K562 (cell line): ENCODE measurements at regions not wholly inside any gene's neighbourhood (a gene's known extent, or its start where the extent isn't known, plus 50 kb on each side); places are given as distances from the start of the nearest gene placed in this dataset.

Source experiments
- ATF4 ChIP-seq: fragments of 450-650 bp; formaldehyde crosslinking; IDR thresholded peaks from 2 replicates; pipeline ENCODE4 v1.4.0; 2022; ENCODE audit warnings: mild to moderate bottlenecking, moderate library complexity
- BACH1 ChIP-seq: fragments of 200-800 bp; sonication (Bioruptor generic); IDR thresholded peaks from 2 replicates; pipeline ENCODE4 v1.6.1; 2016; ENCODE audit warnings: missing genetic modification characterization, missing compliant biosample characterization
- CREM ChIP-seq: IDR thresholded peaks from 2 replicates; pipeline ENCODE4 v1.6.1; 2014; ENCODE audit warnings: antibody characterized with exemption, low read depth
- CTBP1 ChIP-seq: fragments of 450-650 bp; IDR thresholded peaks from 2 replicates; pipeline ENCODE4 v1.6.1; 2016; ENCODE audit warnings: borderline replicate concordance
- DIDO1 ChIP-seq: fragments of 450-650 bp; IDR thresholded peaks from 2 replicates; pipeline ENCODE4 v1.6.1; 2016; ENCODE audit warnings: low read depth, missing biosample characterization, missing genetic modification characterization
- E4F1 ChIP-seq: fragments of 250-450 bp; sonication (Bioruptor Pico); IDR thresholded peaks from 2 replicates; pipeline ENCODE4 v1.5.0; 2021; ENCODE audit warnings: mild to moderate bottlenecking, borderline replicate concordance
- FOXP1 ChIP-seq: sonication (generic); formaldehyde crosslinking; IDR thresholded peaks from 2 replicates; pipeline ENCODE4 v1.8.0; 2022; ENCODE audit warnings: mild to moderate bottlenecking, missing genetic modification reagents
- ID3 ChIP-seq, 2 experiments: fragments of 250-450 bp in 1 of 2; fragments of 450-650 bp in 1 of 2; sonication (Bioruptor Pico) in 1 of 2; IDR thresholded peaks; 2 replicates each; pipeline versions ENCODE4 v1.6.1 to v1.8.0; 2016 to 2021; ENCODE audit warnings: mild to moderate bottlenecking in 2 of 2, moderate library complexity in 2 of 2, missing compliant biosample characterization in 1 of 2, missing genetic modification characterization in 1 of 2
- ILF3 ChIP-seq: fragments of 450-650 bp; IDR thresholded peaks from 2 replicates; pipeline ENCODE4 v1.6.1; 2018; ENCODE audit warnings: antibody characterized with exemption, mild to moderate bottlenecking, moderate library complexity, borderline replicate concordance
- KDM1A ChIP-seq, 2 experiments: fragments of 450-650 bp; IDR thresholded peaks; 2 replicates each; pipeline ENCODE4 v1.6.1; 2016; ENCODE audit warnings: mild to moderate bottlenecking in 2 of 2
- MCM3 ChIP-seq: fragments of 450-650 bp; IDR thresholded peaks from 2 replicates; pipeline ENCODE4 v1.6.1; 2016
- MYC ChIP-seq, 2 experiments: fragments of 250-450 bp in 1 of 2; sonication (Bioruptor Pico) in 1 of 2; IDR thresholded peaks; 2 replicates each; pipeline versions ENCODE4 v1.5.1 to v1.6.1; 2012 to 2021; ENCODE audit warnings: low read depth in 2 of 2, borderline replicate concordance in 1 of 2, improper control_type of control experiment in 1 of 2, low read length in 1 of 2, mild to moderate bottlenecking in 1 of 2, moderate library complexity in 1 of 2
- PML ChIP-seq: IDR thresholded peaks from 2 replicates; pipeline ENCODE4 v1.6.1; 2012; ENCODE audit warnings: low read length, inconsistent platforms
- POLR2B ChIP-seq: fragments of 450-650 bp; IDR thresholded peaks from 2 replicates; pipeline ENCODE4 v1.6.1; 2018; ENCODE audit warnings: low read depth; ENCODE audit not compliant: partially characterized antibody
- RBBP5 ChIP-seq: fragments of 200-600 bp; sonication (generic); IDR thresholded peaks from 2 replicates; pipeline ENCODE4 v1.6.1; 2012; ENCODE audit warnings: borderline replicate concordance, mild to moderate bottlenecking, low read length, control low read depth, inconsistent platforms; ENCODE audit not compliant: insufficient read depth, poor library complexity, severe bottlenecking
- SMAD4 ChIP-seq: fragments of 250-450 bp; sonication (Bioruptor Pico); conservative IDR thresholded peaks from 2 replicates; pipeline ENCODE4 v1.8.0; 2021; ENCODE audit warnings: inconsistent platforms, mild to moderate bottlenecking, moderate library complexity
- TARDBP ChIP-seq: fragments of 450-650 bp; IDR thresholded peaks from 2 replicates; pipeline ENCODE4 v1.6.1; 2016
- TEAD1 ChIP-seq, 2 experiments: fragments of 450-650 bp in 1 of 2; sonication (generic) in 1 of 2; formaldehyde crosslinking; IDR thresholded peaks; 2 replicates each; pipeline versions ENCODE4 v1.4.0 to v1.8.0; 2020 to 2022; ENCODE audit warnings: mild to moderate bottlenecking in 2 of 2, missing genetic modification reagents in 1 of 2
- TEAD4 ChIP-seq, 2 experiments: sonication (generic) in 1 of 2; formaldehyde crosslinking in 1 of 2; IDR thresholded peaks; 2 replicates each; pipeline versions ENCODE4 v1.6.1 to v1.8.0; 2012 to 2022; ENCODE audit warnings: borderline replicate concordance in 1 of 2, inconsistent platforms in 1 of 2, low read length in 1 of 2, mild to moderate bottlenecking in 1 of 2, missing genetic modification reagents in 1 of 2
- TRIM24 ChIP-seq, 2 experiments: fragments of 450-650 bp; IDR thresholded peaks; 2 replicates each; pipeline ENCODE4 v1.6.1; 2016
- ZNF589 ChIP-seq: fragments of 200-800 bp; sonication (Bioruptor generic); IDR thresholded peaks from 2 replicates; pipeline ENCODE4 v1.6.1; 2016; ENCODE audit warnings: low read depth, missing genetic modification characterization, missing compliant biosample characterization

GRCh38 chr20:41693136-41693979 lies 75.2 kb upstream of the CHD6 start (continued):
- TF ChIP-seq CTBP1 (peak; percentile 33; the same call in 1 of the 2 replicates), FOXP1 (CRISPR knock-in tag) (0 out of 2 replicates have a peak, but pooled peaks have one; percentile 28), ZNF589 (CRISPR knock-in tag) (peak; percentile 15; the same call in 1 of the 2 replicates), DIDO1 (peak; percentile 98), CREM (peak; percentile 75; the same call in 1 of the 2 replicates), ATF4 (CRISPR knock-in tag) (no peak), ILF3 (no peak), ID3 (CRISPR knock-in tag; IDR thresholded peaks at IDR 0.05) (no peak), ID3 (tag; IDR thresholded peaks at IDR 0.05) (no peak), MYC (IDR thresholded peaks at IDR 0.05; ENCODE audit: low read depth, low read length) (peak; percentile 57), MYC (CRISPR knock-in tag; IDR thresholded peaks at IDR 0.05; ENCODE audit: borderline replicate concordance, low read depth) (no peak), MCM3 (no peak), RBBP5 (peak; percentile 36), TEAD1 (CRISPR knock-in tag; IDR thresholded peaks at IDR 0.05) (peak in 1 of 2 experiments; percentile 22; a peak in 1 of 4 replicates), E4F1 (CRISPR knock-in tag) (no peak), POLR2B (peak; percentile 71), TEAD4 (IDR thresholded peaks at IDR 0.05; ENCODE audit: low read length) (0 out of 2 replicates have a peak, but pooled peaks have one; percentile 26), TEAD4 (CRISPR knock-in tag; IDR thresholded peaks at IDR 0.05; ENCODE audit: borderline replicate concordance) (no peak), TARDBP (no peak), PML (peak; percentile 51; the same call in 1 of the 2 replicates), SMAD4 (CRISPR knock-in tag) (no peak), BACH1 (tag) (0 out of 2 replicates have a peak, but pooled peaks have one; percentile 6), TRIM24 (IDR thresholded peaks at IDR 0.05) (peak in 1 of 2 experiments; percentile 97; a peak in 2 of 4 replicates), KDM1A (IDR thresholded peaks at IDR 0.05) (0 out of 4 replicates have a peak, but pooled peaks of 1 of the 2 experiments have one; percentile 6)
